ENCODE measurements at regions not wholly inside any gene's neighbourhood (a gene's known extent, or its start where the extent isn't known, plus 50 kb on each side); places are given as distances from the start of the nearest gene placed in this dataset.

DNA sequence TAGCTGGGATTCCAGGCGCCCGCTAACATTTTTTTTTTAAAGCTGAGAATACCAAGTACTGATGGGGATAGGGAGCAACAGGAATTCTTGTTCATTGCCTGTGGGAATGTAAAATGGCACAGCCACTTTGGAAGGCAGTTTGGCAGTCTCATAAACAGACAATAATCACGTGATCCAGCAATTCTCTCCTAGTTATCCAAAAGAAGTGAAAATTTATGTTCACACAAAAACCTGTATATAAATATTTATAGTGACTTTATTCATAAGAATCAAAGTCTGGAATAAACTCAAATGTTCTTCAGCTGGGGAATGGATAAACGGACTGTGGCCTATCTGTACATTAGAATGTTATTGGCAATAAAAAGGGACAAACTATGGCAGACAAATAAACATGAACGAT, 72.5 kb upstream of the NEO1 start:
- H2AFZ ChIP-seq (ENCODE audit: low read length), result peak overlapping the region; percentile 15
- H3K9ac ChIP-seq (ENCODE audit: insufficient read depth, low read length), result no peak overlapping the region
- no peaks in the 10 kb centered on the region for H3K36me3 ChIP-seq (ENCODE audit: control insufficient read depth, insufficient read depth, low read length)
- no peaks in the 10 kb centered on the region for H3K9me3 ChIP-seq (ENCODE audit: control insufficient read depth, insufficient read depth, low read depth, low read length)
- H3K27me3 ChIP-seq (ENCODE audit: control insufficient read depth, insufficient read depth, low read length), result no peaks in the 10 kb centered on the region
- no peak for TF ChIP-seq EZH2 (IDR thresholded peaks at IDR 0.05; ENCODE audit: low read length, missing control alignments)
- TF ChIP-seq, protein P1, sequence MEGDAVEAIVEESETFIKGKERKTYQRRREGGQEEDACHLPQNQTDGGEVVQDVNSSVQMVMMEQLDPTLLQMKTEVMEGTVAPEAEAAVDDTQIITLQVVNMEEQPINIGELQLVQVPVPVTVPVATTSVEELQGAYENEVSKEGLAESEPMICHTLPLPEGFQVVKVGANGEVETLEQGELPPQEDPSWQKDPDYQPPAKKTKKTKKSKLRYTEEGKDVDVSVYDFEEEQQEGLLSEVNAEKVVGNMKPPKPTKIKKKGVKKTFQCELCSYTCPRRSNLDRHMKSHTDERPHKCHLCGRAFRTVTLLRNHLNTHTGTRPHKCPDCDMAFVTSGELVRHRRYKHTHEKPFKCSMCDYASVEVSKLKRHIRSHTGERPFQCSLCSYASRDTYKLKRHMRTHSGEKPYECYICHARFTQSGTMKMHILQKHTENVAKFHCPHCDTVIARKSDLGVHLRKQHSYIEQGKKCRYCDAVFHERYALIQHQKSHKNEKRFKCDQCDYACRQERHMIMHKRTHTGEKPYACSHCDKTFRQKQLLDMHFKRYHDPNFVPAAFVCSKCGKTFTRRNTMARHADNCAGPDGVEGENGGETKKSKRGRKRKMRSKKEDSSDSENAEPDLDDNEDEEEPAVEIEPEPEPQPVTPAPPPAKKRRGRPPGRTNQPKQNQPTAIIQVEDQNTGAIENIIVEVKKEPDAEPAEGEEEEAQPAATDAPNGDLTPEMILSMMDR (conservative IDR thresholded peaks at IDR 0.05 in 1 of 2, IDR thresholded peaks at IDR 0.05 in 1 of 2; ENCODE audit: low read depth in 1 of 2, low read length in 2 of 2), result no peak
- H3K79me2 ChIP-seq (ENCODE audit: control insufficient read depth, insufficient read depth, low read length), result no peaks in the 10 kb centered on the region
- no peaks in the 10 kb centered on the region for H3K4me1 ChIP-seq (ENCODE audit: control insufficient read depth, extremely low read depth, insufficient read depth, low read length)
- no peak overlapping the region for H3K4me2 ChIP-seq (ENCODE audit: extremely low read depth, insufficient read depth, low read length)
- no peak for DNase-seq (ENCODE audit: low read depth in 2 of 2)
- H3K4me3 ChIP-seq (replicated peaks in 1 of 4; ENCODE audit: control extremely low read depth in 1 of 4, insufficient read depth in 1 of 4, low read depth in 3 of 4, low read length in 4 of 4), result no peak overlapping the region
- no peaks in the 10 kb centered on the region for H4K20me1 ChIP-seq (ENCODE audit: control insufficient read depth, extremely low read depth, insufficient read depth, low read length)
- H3K27ac ChIP-seq (ENCODE audit: insufficient read depth, low read length), result no peak overlapping the region

- Histone ChIP-seq H3K79me2 (ENCODE audit: control insufficient read depth, insufficient read depth, low read length) (no peaks in the 10 kb centered on the region), H3K9me3 (ENCODE audit: control insufficient read depth, insufficient read depth, low read depth, low read length) (no peaks in the 10 kb centered on the region), H3K4me3 (replicated peaks in 1 of 4; ENCODE audit: control extremely low read depth in 1 of 4, insufficient read depth in 1 of 4, low read depth in 3 of 4, low read length in 4 of 4) (no peak overlapping the region), H3K4me1 (ENCODE audit: control insufficient read depth, extremely low read depth, insufficient read depth, low read length) (no peaks in the 10 kb centered on the region), H3K27ac (ENCODE audit: insufficient read depth, low read length) (no peak overlapping the region), H3K4me2 (ENCODE audit: extremely low read depth, insufficient read depth, low read length) (no peak overlapping the region), H3K27me3 (ENCODE audit: control insufficient read depth, insufficient read depth, low read length) (no peaks in the 10 kb centered on the region), H4K20me1 (ENCODE audit: control insufficient read depth, extremely low read depth, insufficient read depth, low read length) (no peaks in the 10 kb centered on the region), H3K9ac (ENCODE audit: insufficient read depth, low read length) (no peak overlapping the region), H2AFZ (ENCODE audit: low read length) (no peak overlapping the region), H3K36me3 (ENCODE audit: control insufficient read depth, insufficient read depth, low read length) (no peaks in the 10 kb centered on the region)
- DNase-seq (ENCODE audit: low read depth in 2 of 2), result no peak
- TF ChIP-seq, protein P1 (conservative IDR thresholded peaks at IDR 0.05 in 1 of 2, IDR thresholded peaks at IDR 0.05 in 1 of 2; ENCODE audit: low read depth in 1 of 2, low read length in 2 of 2), result no peak
- TF ChIP-seq EZH2 (IDR thresholded peaks at IDR 0.05; ENCODE audit: low read length, missing control alignments), result no peak
Observed at GRCh38 chr15:72979308-72979707, 73.0 kb upstream of the NEO1 start.

DNA sequence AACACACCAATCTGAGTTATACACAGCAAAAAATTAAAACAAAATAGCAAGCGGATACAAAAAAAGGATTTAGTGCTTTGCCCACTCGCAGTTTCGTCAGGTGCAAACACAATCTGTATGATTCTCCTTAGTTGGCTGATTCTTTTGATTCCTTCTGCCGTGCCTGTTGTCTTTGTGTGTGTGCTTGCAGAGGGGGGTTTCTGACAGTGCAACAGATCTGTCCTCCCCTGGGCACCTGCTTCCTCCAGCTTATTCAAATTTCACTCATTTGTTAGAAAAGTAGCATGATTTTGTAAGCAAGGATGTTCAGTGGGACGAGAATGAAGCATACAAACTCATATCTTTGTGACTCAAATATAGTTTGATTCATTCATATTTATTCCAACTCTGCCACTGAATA, 74.0 kb upstream of the NEO1 start:
- no peak overlapping the region for H3K27ac ChIP-seq (ENCODE audit: insufficient read depth, low read length)
- no peaks in the 10 kb centered on the region for H4K20me1 ChIP-seq (ENCODE audit: control insufficient read depth, extremely low read depth, insufficient read depth, low read length)
- H3K4me2 ChIP-seq (ENCODE audit: extremely low read depth, insufficient read depth, low read length), result no peak overlapping the region
- no peaks in the 10 kb centered on the region for H3K9me3 ChIP-seq (ENCODE audit: control insufficient read depth, insufficient read depth, low read depth, low read length)
- no peaks in the 10 kb centered on the region for H3K4me1 ChIP-seq (ENCODE audit: control insufficient read depth, extremely low read depth, insufficient read depth, low read length)
- H3K9ac ChIP-seq (ENCODE audit: insufficient read depth, low read length), result no peak overlapping the region
- no peak overlapping the region for H2AFZ ChIP-seq (ENCODE audit: low read length)
- TF ChIP-seq, protein P1 (conservative IDR thresholded peaks at IDR 0.05 in 1 of 2, IDR thresholded peaks at IDR 0.05 in 1 of 2; ENCODE audit: low read depth in 1 of 2, low read length in 2 of 2), result no peak
- TF ChIP-seq EZH2 (IDR thresholded peaks at IDR 0.05; ENCODE audit: low read length, missing control alignments), result no peak
- no peak for DNase-seq (ENCODE audit: low read depth in 2 of 2)
- no peaks in the 10 kb centered on the region for H3K36me3 ChIP-seq (ENCODE audit: control insufficient read depth, insufficient read depth, low read length)
- no peaks in the 10 kb centered on the region for H3K27me3 ChIP-seq (ENCODE audit: control insufficient read depth, insufficient read depth, low read length)
- no peaks in the 10 kb centered on the region for H3K79me2 ChIP-seq (ENCODE audit: control insufficient read depth, insufficient read depth, low read length)
- H3K4me3 ChIP-seq (replicated peaks in 1 of 4; ENCODE audit: control extremely low read depth in 1 of 4, insufficient read depth in 1 of 4, low read depth in 3 of 4, low read length in 4 of 4), result no peak overlapping the region
